ENCODE measurements at regions not wholly inside any gene's neighbourhood (a gene's known extent, or its start where the extent isn't known, plus 50 kb on each side); places are given as distances from the start of the nearest gene placed in this dataset.

DNA sequence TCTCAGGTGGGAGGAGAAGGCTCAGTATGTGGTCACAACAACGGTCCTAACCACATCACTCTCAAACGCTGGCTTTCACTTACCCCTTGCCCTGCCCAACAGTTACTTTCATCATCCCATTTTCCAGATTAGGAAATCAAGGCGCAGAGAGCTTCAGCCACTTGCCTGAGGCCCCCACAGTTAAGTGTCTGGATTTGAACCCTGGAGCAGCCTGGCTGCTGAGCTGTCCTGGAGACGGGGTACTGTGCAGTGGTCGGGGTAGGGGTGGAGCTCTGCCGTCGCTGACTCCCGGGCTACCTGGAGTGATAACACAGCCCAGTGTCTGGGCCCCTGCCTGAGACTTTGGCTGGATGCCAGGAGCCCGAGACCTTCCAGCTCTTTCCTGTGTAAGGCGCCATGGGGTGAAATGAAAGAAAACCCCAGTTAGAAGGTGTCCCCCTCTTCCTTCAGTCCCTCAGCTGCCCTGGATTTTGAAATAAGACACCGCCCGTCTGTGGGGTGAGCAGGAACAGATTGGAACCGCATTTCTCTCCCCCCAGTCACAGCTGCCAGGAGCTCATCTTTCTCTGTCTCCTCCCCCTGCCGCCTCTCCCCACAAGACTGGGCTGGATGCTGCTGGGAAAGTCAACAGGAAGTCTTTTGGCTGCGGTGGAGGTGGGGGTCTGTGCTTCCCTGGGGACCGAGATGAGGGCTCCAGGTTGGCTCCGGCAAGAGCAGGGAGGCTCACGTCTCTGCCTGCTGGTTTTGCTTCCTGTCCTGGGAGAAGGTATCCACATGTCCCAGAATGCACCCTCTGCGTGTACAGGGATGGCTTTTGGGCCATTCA lies 280.2 kb downstream of the SEC14L1 start:
- DNase-seq (ENCODE audit: extremely low read depth, low read depth): peak; percentile 67
- TF ChIP-seq, protein P1, sequence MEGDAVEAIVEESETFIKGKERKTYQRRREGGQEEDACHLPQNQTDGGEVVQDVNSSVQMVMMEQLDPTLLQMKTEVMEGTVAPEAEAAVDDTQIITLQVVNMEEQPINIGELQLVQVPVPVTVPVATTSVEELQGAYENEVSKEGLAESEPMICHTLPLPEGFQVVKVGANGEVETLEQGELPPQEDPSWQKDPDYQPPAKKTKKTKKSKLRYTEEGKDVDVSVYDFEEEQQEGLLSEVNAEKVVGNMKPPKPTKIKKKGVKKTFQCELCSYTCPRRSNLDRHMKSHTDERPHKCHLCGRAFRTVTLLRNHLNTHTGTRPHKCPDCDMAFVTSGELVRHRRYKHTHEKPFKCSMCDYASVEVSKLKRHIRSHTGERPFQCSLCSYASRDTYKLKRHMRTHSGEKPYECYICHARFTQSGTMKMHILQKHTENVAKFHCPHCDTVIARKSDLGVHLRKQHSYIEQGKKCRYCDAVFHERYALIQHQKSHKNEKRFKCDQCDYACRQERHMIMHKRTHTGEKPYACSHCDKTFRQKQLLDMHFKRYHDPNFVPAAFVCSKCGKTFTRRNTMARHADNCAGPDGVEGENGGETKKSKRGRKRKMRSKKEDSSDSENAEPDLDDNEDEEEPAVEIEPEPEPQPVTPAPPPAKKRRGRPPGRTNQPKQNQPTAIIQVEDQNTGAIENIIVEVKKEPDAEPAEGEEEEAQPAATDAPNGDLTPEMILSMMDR (IDR thresholded peaks at IDR 0.05; ENCODE audit: low read depth, low read length): no peak

- TF ChIP-seq, protein P1 (IDR thresholded peaks at IDR 0.05; ENCODE audit: low read depth, low read length): no peak
- DNase-seq (ENCODE audit: extremely low read depth, low read depth): no peak
Measured at GRCh38 chr17:77421630-77421972, 280.8 kb downstream of the SEC14L1 start.

- no peak for DNase-seq (ENCODE audit: extremely low read depth, low read depth)
- TF ChIP-seq, protein P1 (IDR thresholded peaks at IDR 0.05; ENCODE audit: low read depth, low read length): no peak
Measured at GRCh38 chr17:77422104-77422747, 281.5 kb downstream of the SEC14L1 start.

DNA sequence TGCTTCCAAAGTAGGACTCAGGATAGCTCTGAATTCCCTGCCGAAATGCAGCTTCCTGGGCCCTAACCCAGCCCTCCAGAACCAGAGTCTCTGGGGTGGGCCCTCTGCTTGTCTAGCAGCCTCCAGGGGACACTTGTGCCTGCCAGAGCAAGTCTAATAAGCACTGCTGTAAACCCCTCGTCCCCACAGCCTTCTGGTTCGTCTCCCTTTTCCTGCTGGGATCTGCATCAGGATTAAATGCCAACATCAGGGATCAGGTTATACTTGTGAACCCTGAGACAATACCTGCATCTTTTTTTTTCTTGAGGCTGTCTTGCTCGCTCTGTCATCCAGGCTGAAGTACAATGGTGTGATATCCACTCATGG lies 282.0 kb downstream of the SEC14L1 start:
- TF ChIP-seq, protein P1 (IDR thresholded peaks at IDR 0.05; ENCODE audit: low read depth, low read length): no peak
- DNase-seq (ENCODE audit: extremely low read depth, low read depth): no peak

DNA sequence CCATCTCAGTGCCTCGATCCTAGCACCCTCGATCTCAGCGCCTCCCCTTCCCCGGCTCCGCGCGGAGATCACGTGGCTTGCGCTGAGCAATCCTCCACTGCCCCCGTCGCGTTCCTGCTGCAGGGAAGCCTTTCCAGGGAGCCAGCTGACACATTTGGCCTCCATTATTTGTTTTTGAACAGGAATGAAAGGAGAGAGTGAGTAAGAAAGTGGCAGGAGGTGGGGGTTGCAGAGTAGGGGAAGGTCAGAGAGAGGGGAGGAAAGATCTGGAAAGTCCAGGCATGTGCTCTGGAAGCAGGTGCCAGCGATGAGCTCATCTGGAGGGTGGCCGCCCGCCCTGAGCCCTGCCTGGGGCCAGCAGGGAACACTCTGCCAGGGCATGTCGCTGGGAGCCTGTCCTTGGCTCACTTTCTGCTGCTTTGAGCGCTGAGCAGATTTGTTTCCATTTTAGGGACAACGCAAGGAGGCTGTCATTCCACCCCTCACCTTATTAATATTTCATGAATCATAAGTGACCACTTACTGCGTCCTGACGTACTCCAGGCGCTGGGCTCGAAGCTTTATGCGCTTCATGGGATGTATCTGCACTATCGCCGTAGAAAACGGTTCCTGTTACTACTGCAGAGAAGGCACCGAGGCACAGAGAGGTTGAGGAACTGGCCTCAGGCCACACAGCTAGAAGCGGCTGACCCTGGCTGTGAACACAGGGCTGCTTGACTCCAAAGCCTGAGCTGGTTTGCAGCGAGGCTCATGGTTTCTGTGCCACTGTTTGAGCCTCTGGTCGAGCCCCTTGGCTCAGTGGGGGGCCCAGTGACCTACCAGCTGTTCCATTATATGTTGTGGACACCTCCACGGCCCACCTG lies 283.1 kb downstream of the SEC14L1 start:
- TF ChIP-seq, protein P1 (IDR thresholded peaks at IDR 0.05; ENCODE audit: low read depth, low read length): no peak
- DNase-seq (ENCODE audit: extremely low read depth, low read depth): peak; percentile 93

GRCh38 chr17:77424585-77425344 lies 284.0 kb downstream of the SEC14L1 start:
- TF ChIP-seq, protein P1 (IDR thresholded peaks at IDR 0.05; ENCODE audit: low read depth, low read length): no peak
- peak; percentile 80 for DNase-seq (ENCODE audit: extremely low read depth, low read depth)

All from AG09319 (cell line).